ENCODE measurements at regions not wholly inside any gene's neighbourhood (a gene's known extent, or its start where the extent isn't known, plus 50 kb on each side); places are given as distances from the start of the nearest gene placed in this dataset.
"Not testable (repeated sequence)": the region's sequence is repeated elsewhere in the genome, so short reads cannot be mapped to it uniquely, and the experiment has no call there.

GRCh38 chr4:49149006-49149975 is 163.2 kb downstream of the CWH43 start:
- DNase-seq (ENCODE audit: unreplicated experiment), result peak; percentile 69
- H3K27me3 Mint-ChIP-seq (ENCODE audit: insufficient read depth, unreplicated experiment); H3K4me3 Mint-ChIP-seq (ENCODE audit: unreplicated experiment); intact Hi-C loops (cut with micrococcal nuclease); BruUV-seq (replicated peaks); H3K27ac Mint-ChIP-seq (ENCODE audit: low read depth, unreplicated experiment); H3K4me1 Mint-ChIP-seq (ENCODE audit: insufficient read depth, unreplicated experiment); CTCF ChIA-PET; POLR2A ChIA-PET; H3K36me3 Mint-ChIP-seq (ENCODE audit: insufficient read depth, unreplicated experiment): not testable (repeated sequence)
- peaks cover 75% of the 10 kb centered on the region for H3K9me3 Mint-ChIP-seq (ENCODE audit: unreplicated experiment)

DNA sequence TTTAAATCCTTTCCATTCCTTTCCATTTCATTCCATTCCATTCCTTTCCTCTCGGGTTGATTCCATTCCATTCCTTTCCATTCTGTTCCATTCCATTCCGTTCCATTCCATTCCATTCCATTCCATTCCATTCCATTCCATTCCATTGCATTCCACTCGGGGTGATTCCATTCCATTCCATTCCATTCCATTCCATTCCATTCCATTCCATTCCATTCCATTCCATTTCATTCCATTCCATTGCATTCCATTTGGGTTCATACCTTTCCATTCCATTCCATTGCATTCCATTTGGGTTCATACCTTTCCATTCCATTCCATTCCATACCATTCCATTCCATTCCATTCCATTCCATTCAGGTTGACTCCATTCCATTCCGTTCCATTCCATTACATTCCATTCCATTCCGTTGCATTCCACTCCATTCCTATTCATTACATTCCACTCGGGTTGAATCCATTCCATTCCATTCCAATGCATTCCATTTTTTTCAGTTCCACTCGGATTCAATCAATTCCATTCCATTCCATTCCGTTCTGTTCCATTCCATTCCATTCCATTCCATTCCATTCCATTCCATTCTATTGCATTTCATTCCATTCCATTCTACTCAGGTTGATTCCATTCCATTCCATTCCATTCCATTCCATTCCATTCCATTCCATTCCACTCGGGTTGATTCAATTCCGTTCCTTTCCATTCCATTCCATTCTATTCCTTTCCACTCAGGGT is 164.4 kb downstream of the CWH43 start:
- H3K4me1 Mint-ChIP-seq (ENCODE audit: insufficient read depth, unreplicated experiment); POLR2A ChIA-PET; CTCF ChIA-PET; H3K4me3 Mint-ChIP-seq (ENCODE audit: unreplicated experiment); intact Hi-C loops (cut with micrococcal nuclease); H3K36me3 Mint-ChIP-seq (ENCODE audit: insufficient read depth, unreplicated experiment); DNase-seq (ENCODE audit: unreplicated experiment); H3K27me3 Mint-ChIP-seq (ENCODE audit: insufficient read depth, unreplicated experiment); H3K27ac Mint-ChIP-seq (ENCODE audit: low read depth, unreplicated experiment); BruUV-seq (replicated peaks): not testable (repeated sequence)
- H3K9me3 Mint-ChIP-seq (ENCODE audit: unreplicated experiment), result peaks cover 75% of the 10 kb centered on the region

DNA sequence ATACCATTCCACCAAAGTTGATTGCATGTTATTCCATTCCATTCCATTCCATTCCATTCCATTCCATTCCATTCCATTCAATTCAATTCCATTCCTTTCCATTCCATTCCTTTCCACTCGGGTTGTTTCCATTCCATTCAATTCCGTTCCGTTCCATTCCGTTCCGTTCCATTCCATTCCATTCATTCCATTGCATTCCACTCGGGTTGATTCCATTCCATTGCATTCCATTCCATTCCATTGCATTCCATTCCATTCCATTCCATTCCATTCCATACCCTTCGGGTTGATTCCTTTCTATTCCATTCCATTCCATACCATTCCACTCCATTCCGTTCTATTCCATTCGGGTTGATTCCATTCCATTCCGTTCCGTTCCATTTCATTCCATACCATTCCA is 166.9 kb downstream of the CWH43 start:
- H3K27ac Mint-ChIP-seq (ENCODE audit: low read depth, unreplicated experiment); H3K4me1 Mint-ChIP-seq (ENCODE audit: insufficient read depth, unreplicated experiment); intact Hi-C loops (cut with micrococcal nuclease); BruUV-seq (replicated peaks); DNase-seq (ENCODE audit: unreplicated experiment); POLR2A ChIA-PET; CTCF ChIA-PET; H3K4me3 Mint-ChIP-seq (ENCODE audit: unreplicated experiment); H3K27me3 Mint-ChIP-seq (ENCODE audit: insufficient read depth, unreplicated experiment); H3K36me3 Mint-ChIP-seq (ENCODE audit: insufficient read depth, unreplicated experiment): not testable (repeated sequence)
- peaks cover 72% of the 10 kb centered on the region for H3K9me3 Mint-ChIP-seq (ENCODE audit: unreplicated experiment)

GRCh38 chr4:49154308-49155103 is 168.4 kb downstream of the CWH43 start:
- H3K36me3 Mint-ChIP-seq (ENCODE audit: insufficient read depth, unreplicated experiment); POLR2A ChIA-PET; BruUV-seq (replicated peaks); H3K27ac Mint-ChIP-seq (ENCODE audit: low read depth, unreplicated experiment); H3K27me3 Mint-ChIP-seq (ENCODE audit: insufficient read depth, unreplicated experiment); H3K4me3 Mint-ChIP-seq (ENCODE audit: unreplicated experiment); CTCF ChIA-PET; H3K4me1 Mint-ChIP-seq (ENCODE audit: insufficient read depth, unreplicated experiment); intact Hi-C loops (cut with micrococcal nuclease): not testable (repeated sequence)
- peak; percentile 56 for DNase-seq (ENCODE audit: unreplicated experiment)
- peaks cover 58% of the 10 kb centered on the region for H3K9me3 Mint-ChIP-seq (ENCODE audit: unreplicated experiment)

- H3K4me1 Mint-ChIP-seq (ENCODE audit: insufficient read depth, unreplicated experiment); H3K4me3 Mint-ChIP-seq (ENCODE audit: unreplicated experiment); POLR2A ChIA-PET; intact Hi-C loops (cut with micrococcal nuclease); H3K36me3 Mint-ChIP-seq (ENCODE audit: insufficient read depth, unreplicated experiment); BruUV-seq (replicated peaks); H3K27me3 Mint-ChIP-seq (ENCODE audit: insufficient read depth, unreplicated experiment); H3K27ac Mint-ChIP-seq (ENCODE audit: low read depth, unreplicated experiment); DNase-seq (ENCODE audit: unreplicated experiment); CTCF ChIA-PET: not testable (repeated sequence)
- H3K9me3 Mint-ChIP-seq (ENCODE audit: unreplicated experiment), result peaks cover 50% of the 10 kb centered on the region
Measured at GRCh38 chr4:49155270-49155669, 169.2 kb downstream of the CWH43 start.

GRCh38 chr4:49156309-49156708 is 170.2 kb downstream of the CWH43 start:
- H3K4me1 Mint-ChIP-seq (ENCODE audit: insufficient read depth, unreplicated experiment); CTCF ChIA-PET; intact Hi-C loops (cut with micrococcal nuclease); POLR2A ChIA-PET; BruUV-seq (replicated peaks); H3K27ac Mint-ChIP-seq (ENCODE audit: low read depth, unreplicated experiment); DNase-seq (ENCODE audit: unreplicated experiment); H3K27me3 Mint-ChIP-seq (ENCODE audit: insufficient read depth, unreplicated experiment); H3K4me3 Mint-ChIP-seq (ENCODE audit: unreplicated experiment); H3K36me3 Mint-ChIP-seq (ENCODE audit: insufficient read depth, unreplicated experiment): not testable (repeated sequence)
- peaks cover 41% of the 10 kb centered on the region for H3K9me3 Mint-ChIP-seq (ENCODE audit: unreplicated experiment)

DNA sequence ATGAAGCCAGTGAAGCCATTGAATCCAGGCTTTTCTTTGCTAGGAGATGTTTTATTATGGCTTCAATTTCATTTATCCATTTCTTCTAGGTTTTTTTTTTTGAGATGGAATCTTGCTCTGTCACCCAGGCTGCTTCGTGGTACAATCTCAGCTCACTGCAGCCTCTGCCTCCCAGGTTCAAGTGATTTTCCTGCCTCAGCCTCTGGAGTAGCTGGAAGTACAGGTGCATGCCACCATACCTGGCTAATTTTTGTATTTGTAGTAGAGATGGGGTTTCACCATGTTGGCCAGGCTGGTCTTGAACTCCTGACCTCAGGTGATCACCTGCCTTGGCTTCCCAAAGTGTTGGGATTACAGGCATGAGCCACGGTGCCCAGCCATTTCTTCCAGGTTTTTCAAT is 171.6 kb downstream of the CWH43 start:
- DNase-seq (ENCODE audit: unreplicated experiment); intact Hi-C loops (cut with micrococcal nuclease); H3K36me3 Mint-ChIP-seq (ENCODE audit: insufficient read depth, unreplicated experiment); H3K27ac Mint-ChIP-seq (ENCODE audit: low read depth, unreplicated experiment); BruUV-seq (replicated peaks); H3K4me3 Mint-ChIP-seq (ENCODE audit: unreplicated experiment); H3K4me1 Mint-ChIP-seq (ENCODE audit: insufficient read depth, unreplicated experiment); H3K27me3 Mint-ChIP-seq (ENCODE audit: insufficient read depth, unreplicated experiment); POLR2A ChIA-PET: not testable (repeated sequence)
- peaks cover 41% of the 10 kb centered on the region for H3K9me3 Mint-ChIP-seq (ENCODE audit: unreplicated experiment)
- CTCF ChIA-PET, result interaction anchor here (0.6 kb wide), 1 partner anchor 126 kb away, joined by 3 read pairs; no protein-coding TSS in a partner anchor

DNA sequence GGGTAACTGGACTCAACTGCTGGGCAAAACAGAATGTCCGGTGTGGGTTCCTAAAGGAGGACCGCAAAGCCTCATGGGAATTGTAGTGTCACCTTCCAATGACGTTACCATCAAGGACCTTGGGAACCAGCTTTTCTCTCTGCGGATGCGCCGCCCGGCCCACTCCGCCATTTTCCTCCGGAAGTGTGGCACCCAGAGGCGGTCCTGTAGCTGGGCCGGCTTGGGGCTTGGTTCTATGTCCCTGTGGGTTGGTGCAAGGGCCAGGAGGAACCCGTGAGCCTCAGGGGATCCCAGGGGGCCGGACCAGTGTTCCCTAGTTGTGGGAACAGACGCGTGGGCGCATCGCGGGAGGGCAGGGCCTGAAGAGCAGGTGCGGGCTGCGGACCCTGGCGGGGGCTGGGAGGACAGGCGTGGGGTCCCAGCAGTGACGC is 175.1 kb downstream of the CWH43 start:
- not testable (repeated sequence) for H3K27ac Mint-ChIP-seq (ENCODE audit: low read depth, unreplicated experiment); H3K4me1 Mint-ChIP-seq (ENCODE audit: insufficient read depth, unreplicated experiment)

GRCh38 chr4:49164916-49165315 is 178.8 kb downstream of the CWH43 start:
- POLR2A ChIA-PET; BruUV-seq (replicated peaks); CTCF ChIA-PET; H3K27me3 Mint-ChIP-seq (ENCODE audit: insufficient read depth, unreplicated experiment); H3K4me3 Mint-ChIP-seq (ENCODE audit: unreplicated experiment); H3K27ac Mint-ChIP-seq (ENCODE audit: low read depth, unreplicated experiment); H3K4me1 Mint-ChIP-seq (ENCODE audit: insufficient read depth, unreplicated experiment); H3K36me3 Mint-ChIP-seq (ENCODE audit: insufficient read depth, unreplicated experiment); H3K9me3 Mint-ChIP-seq (ENCODE audit: unreplicated experiment); DNase-seq (ENCODE audit: unreplicated experiment); intact Hi-C loops (cut with micrococcal nuclease): not testable (repeated sequence)

More for the DNA sequence above, 175.1 kb downstream of the CWH43 start:
- DNase-seq (ENCODE audit: unreplicated experiment); POLR2A ChIA-PET; BruUV-seq (replicated peaks); H3K27me3 Mint-ChIP-seq (ENCODE audit: insufficient read depth, unreplicated experiment); CTCF ChIA-PET; intact Hi-C loops (cut with micrococcal nuclease); H3K4me3 Mint-ChIP-seq (ENCODE audit: unreplicated experiment); H3K9me3 Mint-ChIP-seq (ENCODE audit: unreplicated experiment); H3K36me3 Mint-ChIP-seq (ENCODE audit: insufficient read depth, unreplicated experiment): not testable (repeated sequence)

Measured in MCF 10A (cell line).